HEK293T (cell line): ENCODE measurements at regions not wholly inside any gene's neighbourhood (a gene's known extent, or its start where the extent isn't known, plus 50 kb on each side); places are given as distances from the start of the nearest gene placed in this dataset.

Source experiments
- BHLHE40 ChIP-seq: fragments of 450-650 bp; IDR thresholded peaks from 2 replicates; pipeline ENCODE4 v1.6.1; 2016; ENCODE audit warnings: mild to moderate bottlenecking, moderate library complexity, borderline replicate concordance
- ELF4 ChIP-seq: fragments of 450-650 bp; IDR thresholded peaks from 2 replicates; pipeline ENCODE4 v1.6.1; 2017; ENCODE audit warnings: antibody characterized with exemption
- FOXA1 ChIP-seq: fragments of 450-650 bp; IDR thresholded peaks from 2 replicates; pipeline ENCODE4 v1.6.1; 2016; ENCODE audit warnings: mild to moderate bottlenecking
- FOXK2 ChIP-seq: fragments of 450-650 bp; IDR thresholded peaks from 2 replicates; pipeline ENCODE4 v1.6.1; 2016; ENCODE audit warnings: mild to moderate bottlenecking
- HDGF ChIP-seq: fragments of 450-650 bp; IDR thresholded peaks from 2 replicates; pipeline ENCODE4 v1.6.1; 2017; ENCODE audit warnings: antibody characterized with exemption, borderline replicate concordance
- L3MBTL2 ChIP-seq: fragments of 450-650 bp; conservative IDR thresholded peaks from 2 replicates; pipeline ENCODE4 v1.6.1; 2016; ENCODE audit warnings: mild to moderate bottlenecking
- SUZ12 ChIP-seq: fragments of 450-650 bp; IDR thresholded peaks from 2 replicates; pipeline ENCODE4 v1.6.1; 2016; ENCODE audit warnings: mild to moderate bottlenecking
- TARDBP ChIP-seq: fragments of 450-650 bp; IDR thresholded peaks from 2 replicates; pipeline ENCODE4 v1.6.1; 2016
- ZNF384 ChIP-seq: fragments of 450-650 bp; IDR thresholded peaks from 2 replicates; pipeline ENCODE4 v1.6.1; 2016

GRCh38 chr2:234853729-234854128, 98.1 kb upstream of the SH3BP4 start:
- TF ChIP-seq BHLHE40 (no peak), ZNF384 (no peak), FOXA1 (no peak), FOXK2 (no peak), HDGF (no peak), TARDBP (no peak), SUZ12 (no peak), L3MBTL2 (no peak), ELF4 (no peak)
